MM.1S (cell line): ENCODE measurements at regions not wholly inside any gene's neighbourhood (a gene's known extent, or its start where the extent isn't known, plus 50 kb on each side); places are given as distances from the start of the nearest gene placed in this dataset.

Source experiments
- DNase-seq: peaks from one replicate; pipeline ENCODE4 v3.0.0-alpha.2; 2015
- H2AFZ ChIP-seq: fragments of 300-600 bp; sonication (generic); 2 replicates; pipeline ENCODE4 v1.6.0; 2016; ENCODE audit warnings: antibody characterized with exemption, low read length
- H3F3A ChIP-seq: fragments of 300-600 bp; sonication (generic); 2 replicates; pipeline ENCODE4 v1.6.1; 2016; ENCODE audit warnings: mild to moderate bottlenecking, antibody characterized with exemption, low read length, moderate library complexity, mixed read lengths; ENCODE audit not compliant: insufficient read depth
- H3K27ac ChIP-seq: fragments of 300-600 bp; sonication (generic); 2 replicates; pipeline ENCODE4 v1.5.1; 2016; ENCODE audit warnings: mild to moderate bottlenecking, low read length
- H3K27me3 ChIP-seq: fragments of 300-600 bp; sonication (generic); replicated peaks from 2 replicates; pipeline ENCODE4 v1.6.0; 2016; ENCODE audit warnings: low read length; ENCODE audit not compliant: insufficient read depth
- H3K36me3 ChIP-seq: fragments of 300-600 bp; sonication (generic); replicated peaks from 2 replicates; pipeline ENCODE4 v1.6.1; 2016; ENCODE audit warnings: mild to moderate bottlenecking, low read length, mixed read lengths; ENCODE audit not compliant: insufficient read depth
- H3K4me1 ChIP-seq: fragments of 300-600 bp; sonication (generic); 2 replicates; pipeline ENCODE4 v1.6.1; 2016; ENCODE audit warnings: low read length, mixed read lengths
- H3K4me2 ChIP-seq: fragments of 300-600 bp; sonication (generic); 2 replicates; pipeline ENCODE4 v1.6.0; 2016; ENCODE audit warnings: low read depth, low read length
- H3K4me3 ChIP-seq: fragments of 300-600 bp; sonication (generic); 2 replicates; pipeline ENCODE4 v1.5.1; 2016; ENCODE audit warnings: low read length, mixed read lengths
- H3K79me2 ChIP-seq: fragments of 300-600 bp; sonication (generic); 2 replicates; pipeline ENCODE4 v1.6.1; 2016; ENCODE audit warnings: mixed run types, low read length, mixed read lengths
- H3K9ac ChIP-seq: fragments of 300-600 bp; sonication (generic); 2 replicates; pipeline ENCODE4 v1.6.1; 2016; ENCODE audit warnings: low read length, mixed read lengths
- H3K9me2 ChIP-seq: fragments of 300-600 bp; sonication (generic); replicated peaks from 2 replicates; pipeline ENCODE4 v1.6.1; 2016; ENCODE audit warnings: mild to moderate bottlenecking, low read length, mixed read lengths; ENCODE audit not compliant: insufficient read depth
- H3K9me3 ChIP-seq: fragments of 300-600 bp; sonication (generic); replicated peaks from 2 replicates; pipeline ENCODE4 v1.6.1; 2016; ENCODE audit warnings: mild to moderate bottlenecking, low read length, mixed read lengths; ENCODE audit not compliant: insufficient read depth
- H4K20me1 ChIP-seq: fragments of 300-600 bp; sonication (generic); 2 replicates; pipeline ENCODE4 v1.6.1; 2016; ENCODE audit warnings: mild to moderate bottlenecking, low read length, moderate library complexity, mixed read lengths; ENCODE audit not compliant: insufficient read depth
- EZH2 ChIP-seq: fragments of 300-600 bp; sonication (generic); optimal IDR thresholded peaks from 2 replicates; pipeline ENCODE3; 2017; ENCODE audit warnings: low read depth, mild to moderate bottlenecking, antibody characterized with exemption, low read length, mixed read lengths
- EZH2phosphoT487 ChIP-seq: fragments of 300-600 bp; sonication (generic); IDR thresholded peaks from 2 replicates; pipeline ENCODE4 v1.6.1; 2018; ENCODE audit warnings: antibody characterized with exemption, low read length
- TF ChIP-seq, protein P1 (sequence below): fragments of 300-600 bp; sonication (generic); IDR thresholded peaks from 2 replicates; pipeline ENCODE4 v1.5.1; 2016; ENCODE audit warnings: antibody characterized with exemption, low read length, mixed read lengths

GRCh38 chr3:180116658-180117057 lies 79.9 kb upstream of the PEX5L start:
- H3K79me2 ChIP-seq, result no peaks in the 10 kb centered on the region
- TF ChIP-seq EZH2, result no peak
- TF ChIP-seq, protein P1, sequence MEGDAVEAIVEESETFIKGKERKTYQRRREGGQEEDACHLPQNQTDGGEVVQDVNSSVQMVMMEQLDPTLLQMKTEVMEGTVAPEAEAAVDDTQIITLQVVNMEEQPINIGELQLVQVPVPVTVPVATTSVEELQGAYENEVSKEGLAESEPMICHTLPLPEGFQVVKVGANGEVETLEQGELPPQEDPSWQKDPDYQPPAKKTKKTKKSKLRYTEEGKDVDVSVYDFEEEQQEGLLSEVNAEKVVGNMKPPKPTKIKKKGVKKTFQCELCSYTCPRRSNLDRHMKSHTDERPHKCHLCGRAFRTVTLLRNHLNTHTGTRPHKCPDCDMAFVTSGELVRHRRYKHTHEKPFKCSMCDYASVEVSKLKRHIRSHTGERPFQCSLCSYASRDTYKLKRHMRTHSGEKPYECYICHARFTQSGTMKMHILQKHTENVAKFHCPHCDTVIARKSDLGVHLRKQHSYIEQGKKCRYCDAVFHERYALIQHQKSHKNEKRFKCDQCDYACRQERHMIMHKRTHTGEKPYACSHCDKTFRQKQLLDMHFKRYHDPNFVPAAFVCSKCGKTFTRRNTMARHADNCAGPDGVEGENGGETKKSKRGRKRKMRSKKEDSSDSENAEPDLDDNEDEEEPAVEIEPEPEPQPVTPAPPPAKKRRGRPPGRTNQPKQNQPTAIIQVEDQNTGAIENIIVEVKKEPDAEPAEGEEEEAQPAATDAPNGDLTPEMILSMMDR, result no peak
- no peak for TF ChIP-seq EZH2phosphoT487
- no peak for DNase-seq
- H3K4me3 ChIP-seq, result no peak overlapping the region
- no peaks in the 10 kb centered on the region for H3K36me3 ChIP-seq
- H3K27ac ChIP-seq, result no peak overlapping the region
- no peaks in the 10 kb centered on the region for H3K9me3 ChIP-seq
- no peak overlapping the region for H2AFZ ChIP-seq
- no peak overlapping the region for H3K4me2 ChIP-seq
- no peaks in the 10 kb centered on the region for H3F3A ChIP-seq
- no peaks in the 10 kb centered on the region for H3K27me3 ChIP-seq
- no peaks in the 10 kb centered on the region for H3K9me2 ChIP-seq
- no peak overlapping the region for H3K9ac ChIP-seq
- H4K20me1 ChIP-seq, result no peaks in the 10 kb centered on the region
- no peaks in the 10 kb centered on the region for H3K4me1 ChIP-seq

- no peak for DNase-seq
These were observed 80.8 kb upstream of the PEX5L start for GRCh38 chr3:180117381-180118163.

GRCh38 chr3:180119567-180119966 lies 82.8 kb upstream of the PEX5L start:
- Histone ChIP-seq H3K79me2 (no peaks in the 10 kb centered on the region), H3K36me3 (no peaks in the 10 kb centered on the region), H3K27ac (no peak overlapping the region), H3K9me3 (no peaks in the 10 kb centered on the region), H3K9ac (no peak overlapping the region), H2AFZ (no peak overlapping the region), H3K27me3 (no peaks in the 10 kb centered on the region), H3K4me2 (no peak overlapping the region), H4K20me1 (no peaks in the 10 kb centered on the region), H3K9me2 (no peaks in the 10 kb centered on the region), H3F3A (no peaks in the 10 kb centered on the region), H3K4me3 (no peak overlapping the region), H3K4me1 (no peaks in the 10 kb centered on the region)
- TF ChIP-seq EZH2, result no peak
- TF ChIP-seq, protein P1, result no peak
- TF ChIP-seq EZH2phosphoT487, result no peak
- DNase-seq, result no peak

More at GRCh38 chr3:180117381-180118163, 80.8 kb upstream of the PEX5L start:
- Histone ChIP-seq H3K79me2 (no peaks in the 10 kb centered on the region), H2AFZ (no peak overlapping the region), H3K9me3 (no peaks in the 10 kb centered on the region), H3F3A (no peaks in the 10 kb centered on the region), H3K9ac (no peak overlapping the region), H3K27ac (no peak overlapping the region), H4K20me1 (no peaks in the 10 kb centered on the region), H3K4me1 (no peaks in the 10 kb centered on the region), H3K9me2 (no peaks in the 10 kb centered on the region), H3K4me2 (no peak overlapping the region), H3K36me3 (no peaks in the 10 kb centered on the region), H3K27me3 (no peaks in the 10 kb centered on the region), H3K4me3 (no peak overlapping the region)
- TF ChIP-seq, protein P1, result no peak
- TF ChIP-seq EZH2phosphoT487 (no peak), EZH2 (no peak)
